HepG2 (cell line): ENCODE measurements at regions not wholly inside any gene's neighbourhood (a gene's known extent, or its start where the extent isn't known, plus 50 kb on each side); places are given as distances from the start of the nearest gene placed in this dataset.

Experiments
- ATAC-seq: fragments of 200-7000 bp; cut with Tn5 transposase; 3 replicates; pipeline ENCODE4 v1.9.1; 2020; ENCODE audit warnings: mild to moderate bottlenecking, moderate library complexity
- BruUV-seq: library from RNA; stranded (reverse); fragments of 400-500 nt; replicated peaks from 2 replicates; lab custom pipeline; 2021; lab: Mats Ljungman, UMichigan
- CTCF ChIA-PET: fragments of 300-600 bp; formaldehyde crosslinking; extraction: SDS; loops from one replicate; lab custom pipeline; 2021; ENCODE audit warnings: low total read pairs, inconsistent platforms, low intra/inter-chr PET ratio; lab: Yijun Ruan, JAX
- POLR2A ChIA-PET: fragments of 350-600 bp; sonication (Branson Sonifier 250); formaldehyde crosslinking; loops from one replicate; lab custom pipeline; 2020; ENCODE audit warnings: antibody characterized with exemption, inconsistent platforms; lab: Yijun Ruan, JAX
- DNase-seq: peaks from one replicate; pipeline ENCODE4 v3.0.0-alpha.2; 2015; ENCODE audit warnings: low spot score
- FAIRE-seq: peaks from 3 replicates; lab custom pipeline; 2011; peaks lifted over from hg19 to GRCh38; lab: Jason Lieb, UNC
- H2AFZ ChIP-seq: one replicate; pipeline ENCODE4 v1.6.1; 2011; ENCODE audit warnings: low read length, inconsistent platforms
- H3K27ac ChIP-seq: fragments of 300-600 bp; 3 replicates; pipeline ENCODE4 v1.8.0; 2011; ENCODE audit warnings: mixed run types, mild to moderate bottlenecking, mixed read lengths, low read length, inconsistent platforms; ENCODE audit not compliant: insufficient read depth; ENCODE audit errors: extremely low read length
- H3K27me3 ChIP-seq, 2 experiments: fragments of 200-600 bp in 1 of 2; 2 replicates in 1 of 2; 3 replicates in 1 of 2; pipeline versions ENCODE4 v1.6.0 to v1.8.0; 2011; ENCODE audit warnings: low read length in 2 of 2, mild to moderate bottlenecking in 2 of 2, moderate library complexity in 2 of 2, inconsistent platforms in 1 of 2; ENCODE audit not compliant: insufficient read depth in 2 of 2, control insufficient read depth in 1 of 2
- H3K36me3 ChIP-seq, 2 experiments: fragments of 200-600 bp in 1 of 2; replicated peaks in 1 of 2; 2 replicates in 1 of 2; 3 replicates in 1 of 2; pipeline versions ENCODE4 v1.5.1 to v1.8.0; 2011; ENCODE audit warnings: low read length in 2 of 2, inconsistent platforms in 1 of 2; ENCODE audit not compliant: insufficient read depth in 2 of 2, control insufficient read depth in 1 of 2
- H3K4me1 ChIP-seq: 2 replicates; pipeline ENCODE4 v1.5.1; 2012; ENCODE audit warnings: low read length, inconsistent platforms; ENCODE audit not compliant: insufficient read depth
- H3K4me2 ChIP-seq: 2 replicates; pipeline ENCODE4 v1.6.0; 2011; ENCODE audit warnings: low read depth, low read length, inconsistent platforms
- H3K4me3 ChIP-seq, 3 experiments: fragments of 200-600 bp in 1 of 3; sonication (generic), shearing (Covaris generic) in 1 of 3; replicated peaks in 1 of 3; 2 replicates each; pipeline ENCODE4 v1.5.1; 2011 to 2016; ENCODE audit warnings: low read length in 3 of 3, inconsistent platforms in 2 of 3, low read depth in 2 of 3, mild to moderate bottlenecking in 2 of 3, control low read depth in 1 of 3, mixed read lengths in 1 of 3; ENCODE audit not compliant: insufficient read depth in 1 of 3
- H3K79me2 ChIP-seq: one replicate; pipeline ENCODE4 v1.6.1; 2011; ENCODE audit warnings: low read length, inconsistent platforms; ENCODE audit not compliant: insufficient read depth
- H3K9ac ChIP-seq: 2 replicates; pipeline ENCODE4 v1.6.0; 2011; ENCODE audit warnings: mild to moderate bottlenecking, low read depth, low read length, inconsistent platforms; ENCODE audit not compliant: insufficient read depth
- H3K9me3 ChIP-seq: 2 replicates; pipeline ENCODE4 v1.5.1; 2012; ENCODE audit warnings: mild to moderate bottlenecking, low read length
- H4K20me1 ChIP-seq: 2 replicates; pipeline ENCODE4 v1.6.0; 2011; ENCODE audit warnings: inconsistent platforms, mild to moderate bottlenecking, low read length, moderate library complexity; ENCODE audit not compliant: insufficient read depth
- ATF1 ChIP-seq: IDR thresholded peaks from 2 replicates; pipeline ENCODE4 v1.6.1; 2016; ENCODE audit warnings: mild to moderate bottlenecking, control low read depth
- GLMP ChIP-seq: sonication (generic); formaldehyde crosslinking; IDR thresholded peaks from 2 replicates; pipeline ENCODE4 v1.9.0; 2021; ENCODE audit warnings: missing genetic modification reagents, mild to moderate bottlenecking, borderline replicate concordance
- IRF2 ChIP-seq: IDR thresholded peaks from 2 replicates; pipeline ENCODE4 v1.6.1; 2018; ENCODE audit warnings: missing genetic modification reagents, missing compliant biosample characterization
- IRF9 ChIP-seq: sonication (generic); formaldehyde crosslinking; IDR thresholded peaks from 2 replicates; pipeline ENCODE4 v1.8.0; 2022; ENCODE audit warnings: missing genetic modification reagents, mild to moderate bottlenecking, borderline replicate concordance
- NAIF1 ChIP-seq: sonication (generic); formaldehyde crosslinking; IDR thresholded peaks from 2 replicates; pipeline ENCODE4 v1.5.0; 2020; ENCODE audit warnings: mild to moderate bottlenecking, missing genetic modification reagents, borderline replicate concordance
- TEAD3 ChIP-seq: optimal IDR thresholded peaks from 2 replicates; pipeline ENCODE3; 2016; ENCODE audit warnings: borderline replicate concordance
- ZBTB10 ChIP-seq: sonication (generic); formaldehyde crosslinking; IDR thresholded peaks from 2 replicates; pipeline ENCODE4 v1.4.0; 2020; ENCODE audit warnings: missing genetic modification reagents, borderline replicate concordance
- ZFX ChIP-seq: sonication (generic); formaldehyde crosslinking; IDR thresholded peaks from 2 replicates; pipeline ENCODE4 v1.4.0; 2020; ENCODE audit warnings: mild to moderate bottlenecking, low read depth, missing genetic modification reagents, moderate library complexity
- ZNF142 ChIP-seq: sonication (generic); formaldehyde crosslinking; IDR thresholded peaks from 2 replicates; pipeline ENCODE4 v1.4.0; 2020; ENCODE audit warnings: missing genetic modification reagents
- ZNF431 ChIP-seq: sonication (generic); formaldehyde crosslinking; IDR thresholded peaks from 2 replicates; pipeline ENCODE4 v1.9.0; 2022; ENCODE audit warnings: missing genetic modification reagents, low read depth, mild to moderate bottlenecking, borderline replicate concordance
- ZNF512 ChIP-seq: sonication (generic); formaldehyde crosslinking; IDR thresholded peaks from 2 replicates; pipeline ENCODE4 v1.4.0; 2020; ENCODE audit warnings: mild to moderate bottlenecking, missing genetic modification reagents
- ZNF570 ChIP-seq: sonication (generic); formaldehyde crosslinking; IDR thresholded peaks from 2 replicates; pipeline ENCODE4 v1.4.0; 2020; ENCODE audit warnings: mild to moderate bottlenecking, missing genetic modification reagents, borderline replicate concordance
- WGBS: methylation state at CpG from one replicate; pipeline ENCODE4 v1.1.6; 2017; ENCODE audit warnings: low lambda C conversion rate; 5-methylcytosine and 5-hydroxymethylcytosine counted together
- in situ Hi-C: cut with HindIII; loops from 2 replicates; pipeline ENCODE4 v1.10.0; 2017; ENCODE audit warnings: low pct_unique_long_range_greater_than_20kb; ENCODE audit not compliant: extremely low pct_ligation_motif_present
- intact Hi-C: fragments of 100-400 bp; cut with micrococcal nuclease; formaldehyde crosslinking; loops from one replicate; pipeline ENCODE4 v1.10.0; 2022; ENCODE audit not compliant: unreplicated experiment

GRCh38 chr4:72970756-72971155 is 98.8 kb downstream of the COX18 start:
- Histone ChIP-seq H3K9ac (no peak overlapping the region), H3K9me3 (no peaks in the 10 kb centered on the region), H3K27ac (no peak overlapping the region), H3K27me3 (no peaks in the 10 kb centered on the region), H4K20me1 (no peaks in the 10 kb centered on the region), H2AFZ (no peak overlapping the region), H3K4me2 (no peak overlapping the region), H3K4me3 (no peak overlapping the region), H3K36me3 (no peaks in the 10 kb centered on the region), H3K4me1 (no peaks in the 10 kb centered on the region), H3K79me2 (no peaks in the 10 kb centered on the region)
- in situ Hi-C loops (no loop called here), intact Hi-C loops (no loop called here)
- 0% methylated on average over 2 of the region's 2 CpGs for WGBS
- no peak for FAIRE-seq
- no peak for ATAC-seq
- BruUV-seq: no TSS peak
- DNase-seq: no peak
- CTCF ChIA-PET: no interaction called here
- POLR2A ChIA-PET: no interaction called here
- TF ChIP-seq GLMP (CRISPR knock-in tag): no peak
- no peak for TF ChIP-seq IRF2 (CRISPR knock-in tag)
- TF ChIP-seq TEAD3 (CRISPR knock-in tag): no peak
- no peak for TF ChIP-seq ZBTB10 (CRISPR knock-in tag)
- TF ChIP-seq ZNF512 (CRISPR knock-in tag): no peak
- no peak for TF ChIP-seq ZNF431 (CRISPR knock-in tag)
- no peak for TF ChIP-seq NAIF1 (CRISPR knock-in tag)
- no peak for TF ChIP-seq ZNF142
- TF ChIP-seq ZNF570 (CRISPR knock-in tag): no peak
- no peak for TF ChIP-seq IRF9 (CRISPR knock-in tag)
- no peak for TF ChIP-seq ZFX
- no peak for TF ChIP-seq ATF1 (CRISPR knock-in tag)
